ENCODE measurements at regions not wholly inside any gene's neighbourhood (a gene's known extent, or its start where the extent isn't known, plus 50 kb on each side); places are given as distances from the start of the nearest gene placed in this dataset.

DNA sequence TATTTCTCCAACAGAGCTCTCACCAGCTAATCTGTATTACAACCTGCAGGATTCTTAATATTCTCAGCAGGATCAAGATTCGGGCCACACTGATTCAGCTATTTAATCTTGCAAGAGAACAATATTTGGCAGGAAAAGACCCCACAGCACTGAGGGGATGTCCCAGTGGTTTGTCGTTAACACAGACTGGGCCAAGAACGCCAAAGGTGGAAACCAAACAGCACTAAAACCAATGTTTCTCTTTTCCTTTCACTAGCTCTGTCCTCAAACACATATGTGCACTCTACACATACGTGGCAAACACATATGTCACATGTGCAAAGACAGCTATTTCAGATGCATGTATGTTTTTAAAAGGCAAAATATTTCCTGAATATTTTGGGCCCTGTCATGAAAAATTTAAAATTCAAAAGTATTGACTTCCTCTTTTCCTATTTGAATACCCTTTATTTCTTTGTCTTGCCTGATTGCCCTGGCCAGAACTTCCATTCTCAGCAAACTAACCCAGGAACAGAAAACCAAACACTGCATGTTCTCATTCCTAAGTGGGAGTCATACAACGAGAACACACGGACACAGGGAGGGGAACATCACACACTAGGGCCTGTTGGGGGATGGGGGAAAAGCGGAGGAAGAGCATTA lies 51.7 kb upstream of the NEBL start:
- no peaks in the 10 kb centered on the region for H3K36me3 Mint-ChIP-seq
- H3K4me3 Mint-ChIP-seq: peak overlapping the region; percentile 81
- peak overlapping the region; percentile 59 for H3K27ac Mint-ChIP-seq
- no peak for ATAC-seq
- H3K4me1 Mint-ChIP-seq: peaks cover 20% of the 10 kb centered on the region
- H3K9me3 Mint-ChIP-seq: no peaks in the 10 kb centered on the region
- H3K27me3 Mint-ChIP-seq: peaks cover 13% of the 10 kb centered on the region

All from stimulated activated memory B cell treated with anti-CD40 and anti-IgM and Interleukin-4, amounts not matched to agents 10 μg/mL and 1 μg/mL and 100 μg/mL, for 72 hours (primary cell).